H1 (cell line): ENCODE measurements at regions not wholly inside any gene's neighbourhood (a gene's known extent, or its start where the extent isn't known, plus 50 kb on each side); places are given as distances from the start of the nearest gene placed in this dataset.

Experiments used
- CBX5 ChIP-seq: fragments of 300-800, 300-1000 bp; sonication (generic); IDR thresholded peaks from 2 replicates; pipeline ENCODE4 v1.7.1; 2016; ENCODE audit warnings: antibody characterized with exemption, low read length, low read depth
- CBX8 ChIP-seq: fragments of 300-800, 300-1000 bp; sonication (generic); IDR thresholded peaks from 2 replicates; pipeline ENCODE4 v1.7.1; 2016; ENCODE audit warnings: low read depth, low read length, borderline replicate concordance
- EZH2 ChIP-seq: fragments of 200-600 bp; sonication (generic); IDR thresholded peaks from 2 replicates; pipeline ENCODE4 v1.7.1; 2012; ENCODE audit warnings: low read depth, mild to moderate bottlenecking, moderate library complexity, low read length, inconsistent platforms; ENCODE audit not compliant: severe bottlenecking
- GABPA ChIP-seq: IDR thresholded peaks from 2 replicates; pipeline ENCODE4 v1.6.1; 2011; ENCODE audit warnings: mild to moderate bottlenecking, low read length, moderate library complexity, borderline replicate concordance; ENCODE audit not compliant: insufficient read depth
- KDM1A ChIP-seq: fragments of 200-600, 300-600 bp; sonication (generic); IDR thresholded peaks from 2 replicates; pipeline ENCODE4 v1.7.1; 2016; ENCODE audit warnings: mild to moderate bottlenecking, low read length, borderline replicate concordance
- NRF1 ChIP-seq: IDR thresholded peaks from 2 replicates; pipeline ENCODE4 v1.6.1; 2011; ENCODE audit warnings: mild to moderate bottlenecking, low read depth, low read length, improper control_type of control experiment
- POLR2AphosphoS5 ChIP-seq: IDR thresholded peaks from 2 replicates; pipeline ENCODE4 v1.6.1; 2011; ENCODE audit warnings: low read depth, low read length
- SIN3A ChIP-seq, 2 experiments: IDR thresholded peaks in 1 of 2; conservative IDR thresholded peaks in 1 of 2; 2 replicates each; pipeline ENCODE4 v1.6.1; 2011 to 2012; ENCODE audit warnings: low read length in 2 of 2, improper control_type of control experiment in 1 of 2, low read depth in 1 of 2, mild to moderate bottlenecking in 1 of 2
- TCF12 ChIP-seq: IDR thresholded peaks from 2 replicates; pipeline ENCODE4 v1.6.1; 2011; ENCODE audit warnings: low read depth, mild to moderate bottlenecking, low read length
- ZNF274 ChIP-seq: IDR thresholded peaks from 2 replicates; pipeline ENCODE4 v1.7.0; 2012; ENCODE audit warnings: low read length, borderline replicate concordance; ENCODE audit errors: extremely low read depth
- TF ChIP-seq, protein P1 (sequence below): fragments of 300-600 bp; sonication (generic); IDR thresholded peaks from 2 replicates; pipeline ENCODE4 v1.7.1; 2012; ENCODE audit warnings: low read length, moderate library complexity, mild to moderate bottlenecking, inconsistent platforms; ENCODE audit not compliant: insufficient replicate concordance
- TF ChIP-seq, protein P2 (sequence below): IDR thresholded peaks from 2 replicates; pipeline ENCODE4 v1.6.1; 2011; ENCODE audit warnings: low read depth, mild to moderate bottlenecking, low read length; ENCODE audit not compliant: insufficient read depth

DNA sequence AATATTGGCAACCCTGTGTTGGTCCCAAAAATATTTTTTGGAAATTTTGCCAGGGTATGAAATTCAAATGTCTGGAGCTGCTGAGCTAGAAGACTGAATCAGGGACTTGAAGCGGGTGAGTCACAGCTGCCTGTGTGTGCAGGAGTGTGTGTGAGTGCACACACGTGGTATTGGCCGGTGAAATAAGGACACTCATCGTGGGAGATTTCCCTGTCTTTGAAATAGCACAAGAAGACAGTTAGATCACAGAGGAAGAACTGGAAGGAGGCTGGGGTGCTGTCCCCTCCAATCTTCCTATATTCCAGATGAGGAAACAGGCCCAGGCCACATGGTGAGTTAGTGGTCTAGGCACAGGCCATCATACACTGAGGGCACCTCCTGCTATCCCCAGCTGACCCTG lies 123.8 kb upstream of the MLN start (continued):
- TF ChIP-seq, protein P1, sequence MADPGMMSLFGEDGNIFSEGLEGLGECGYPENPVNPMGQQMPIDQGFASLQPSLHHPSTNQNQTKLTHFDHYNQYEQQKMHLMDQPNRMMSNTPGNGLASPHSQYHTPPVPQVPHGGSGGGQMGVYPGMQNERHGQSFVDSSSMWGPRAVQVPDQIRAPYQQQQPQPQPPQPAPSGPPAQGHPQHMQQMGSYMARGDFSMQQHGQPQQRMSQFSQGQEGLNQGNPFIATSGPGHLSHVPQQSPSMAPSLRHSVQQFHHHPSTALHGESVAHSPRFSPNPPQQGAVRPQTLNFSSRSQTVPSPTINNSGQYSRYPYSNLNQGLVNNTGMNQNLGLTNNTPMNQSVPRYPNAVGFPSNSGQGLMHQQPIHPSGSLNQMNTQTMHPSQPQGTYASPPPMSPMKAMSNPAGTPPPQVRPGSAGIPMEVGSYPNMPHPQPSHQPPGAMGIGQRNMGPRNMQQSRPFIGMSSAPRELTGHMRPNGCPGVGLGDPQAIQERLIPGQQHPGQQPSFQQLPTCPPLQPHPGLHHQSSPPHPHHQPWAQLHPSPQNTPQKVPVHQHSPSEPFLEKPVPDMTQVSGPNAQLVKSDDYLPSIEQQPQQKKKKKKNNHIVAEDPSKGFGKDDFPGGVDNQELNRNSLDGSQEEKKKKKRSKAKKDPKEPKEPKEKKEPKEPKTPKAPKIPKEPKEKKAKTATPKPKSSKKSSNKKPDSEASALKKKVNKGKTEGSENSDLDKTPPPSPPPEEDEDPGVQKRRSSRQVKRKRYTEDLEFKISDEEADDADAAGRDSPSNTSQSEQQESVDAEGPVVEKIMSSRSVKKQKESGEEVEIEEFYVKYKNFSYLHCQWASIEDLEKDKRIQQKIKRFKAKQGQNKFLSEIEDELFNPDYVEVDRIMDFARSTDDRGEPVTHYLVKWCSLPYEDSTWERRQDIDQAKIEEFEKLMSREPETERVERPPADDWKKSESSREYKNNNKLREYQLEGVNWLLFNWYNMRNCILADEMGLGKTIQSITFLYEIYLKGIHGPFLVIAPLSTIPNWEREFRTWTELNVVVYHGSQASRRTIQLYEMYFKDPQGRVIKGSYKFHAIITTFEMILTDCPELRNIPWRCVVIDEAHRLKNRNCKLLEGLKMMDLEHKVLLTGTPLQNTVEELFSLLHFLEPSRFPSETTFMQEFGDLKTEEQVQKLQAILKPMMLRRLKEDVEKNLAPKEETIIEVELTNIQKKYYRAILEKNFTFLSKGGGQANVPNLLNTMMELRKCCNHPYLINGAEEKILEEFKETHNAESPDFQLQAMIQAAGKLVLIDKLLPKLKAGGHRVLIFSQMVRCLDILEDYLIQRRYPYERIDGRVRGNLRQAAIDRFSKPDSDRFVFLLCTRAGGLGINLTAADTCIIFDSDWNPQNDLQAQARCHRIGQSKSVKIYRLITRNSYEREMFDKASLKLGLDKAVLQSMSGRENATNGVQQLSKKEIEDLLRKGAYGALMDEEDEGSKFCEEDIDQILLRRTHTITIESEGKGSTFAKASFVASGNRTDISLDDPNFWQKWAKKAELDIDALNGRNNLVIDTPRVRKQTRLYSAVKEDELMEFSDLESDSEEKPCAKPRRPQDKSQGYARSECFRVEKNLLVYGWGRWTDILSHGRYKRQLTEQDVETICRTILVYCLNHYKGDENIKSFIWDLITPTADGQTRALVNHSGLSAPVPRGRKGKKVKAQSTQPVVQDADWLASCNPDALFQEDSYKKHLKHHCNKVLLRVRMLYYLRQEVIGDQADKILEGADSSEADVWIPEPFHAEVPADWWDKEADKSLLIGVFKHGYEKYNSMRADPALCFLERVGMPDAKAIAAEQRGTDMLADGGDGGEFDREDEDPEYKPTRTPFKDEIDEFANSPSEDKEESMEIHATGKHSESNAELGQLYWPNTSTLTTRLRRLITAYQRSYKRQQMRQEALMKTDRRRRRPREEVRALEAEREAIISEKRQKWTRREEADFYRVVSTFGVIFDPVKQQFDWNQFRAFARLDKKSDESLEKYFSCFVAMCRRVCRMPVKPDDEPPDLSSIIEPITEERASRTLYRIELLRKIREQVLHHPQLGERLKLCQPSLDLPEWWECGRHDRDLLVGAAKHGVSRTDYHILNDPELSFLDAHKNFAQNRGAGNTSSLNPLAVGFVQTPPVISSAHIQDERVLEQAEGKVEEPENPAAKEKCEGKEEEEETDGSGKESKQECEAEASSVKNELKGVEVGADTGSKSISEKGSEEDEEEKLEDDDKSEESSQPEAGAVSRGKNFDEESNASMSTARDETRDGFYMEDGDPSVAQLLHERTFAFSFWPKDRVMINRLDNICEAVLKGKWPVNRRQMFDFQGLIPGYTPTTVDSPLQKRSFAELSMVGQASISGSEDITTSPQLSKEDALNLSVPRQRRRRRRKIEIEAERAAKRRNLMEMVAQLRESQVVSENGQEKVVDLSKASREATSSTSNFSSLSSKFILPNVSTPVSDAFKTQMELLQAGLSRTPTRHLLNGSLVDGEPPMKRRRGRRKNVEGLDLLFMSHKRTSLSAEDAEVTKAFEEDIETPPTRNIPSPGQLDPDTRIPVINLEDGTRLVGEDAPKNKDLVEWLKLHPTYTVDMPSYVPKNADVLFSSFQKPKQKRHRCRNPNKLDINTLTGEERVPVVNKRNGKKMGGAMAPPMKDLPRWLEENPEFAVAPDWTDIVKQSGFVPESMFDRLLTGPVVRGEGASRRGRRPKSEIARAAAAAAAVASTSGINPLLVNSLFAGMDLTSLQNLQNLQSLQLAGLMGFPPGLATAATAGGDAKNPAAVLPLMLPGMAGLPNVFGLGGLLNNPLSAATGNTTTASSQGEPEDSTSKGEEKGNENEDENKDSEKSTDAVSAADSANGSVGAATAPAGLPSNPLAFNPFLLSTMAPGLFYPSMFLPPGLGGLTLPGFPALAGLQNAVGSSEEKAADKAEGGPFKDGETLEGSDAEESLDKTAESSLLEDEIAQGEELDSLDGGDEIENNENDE, result no peak
- TF ChIP-seq CBX5 (no peak), POLR2AphosphoS5 (no peak), ZNF274 (no peak), KDM1A (no peak), TCF12 (no peak), NRF1 (no peak), GABPA (no peak), SIN3A (conservative IDR thresholded peaks at IDR 0.05 in 1 of 2, IDR thresholded peaks at IDR 0.05 in 1 of 2; ENCODE audit: low read depth in 1 of 2, low read length in 2 of 2) (no peak), EZH2 (no peak), CBX8 (no peak)
- TF ChIP-seq, protein P2, sequence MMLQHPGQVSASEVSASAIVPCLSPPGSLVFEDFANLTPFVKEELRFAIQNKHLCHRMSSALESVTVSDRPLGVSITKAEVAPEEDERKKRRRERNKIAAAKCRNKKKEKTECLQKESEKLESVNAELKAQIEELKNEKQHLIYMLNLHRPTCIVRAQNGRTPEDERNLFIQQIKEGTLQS, result no peak
